Mucosa of descending colon (tissue), 3 donors: ENCODE measurements at regions not wholly inside any gene's neighbourhood (a gene's known extent, or its start where the extent isn't known, plus 50 kb on each side); places are given as distances from the start of the nearest gene placed in this dataset.
A peak's percentile ranks its signal among the peaks of the same experiment; 100 is the strongest.

ENCODE experiments used
- ATAC-seq: fragments of 200-7000 bp; cut with Tn5 transposase; one replicate; pipeline ENCODE4 v1.9.1; 2020; ENCODE audit warnings: mild to moderate bottlenecking, moderate library complexity
- DNase-seq, 3 donors: peaks; one replicate each; pipeline ENCODE4 v3.0.0-alpha.2; 2020
- H3K36me3 ChIP-seq: fragments of 200-600 bp; one replicate; pipeline ENCODE4 v1.8.0; 2021; ENCODE audit warnings: low read depth, mild to moderate bottlenecking
- H3K4me1 ChIP-seq: fragments of 200-600 bp; one replicate; pipeline ENCODE4 v1.8.0; 2021; ENCODE audit warnings: low read depth, mild to moderate bottlenecking
- H3K4me3 ChIP-seq: fragments of 200-600 bp; one replicate; pipeline ENCODE4 v1.8.0; 2021; ENCODE audit warnings: mild to moderate bottlenecking
- H3K9me3 ChIP-seq: fragments of 200-600 bp; one replicate; pipeline ENCODE4 v1.8.0; 2021; ENCODE audit warnings: mild to moderate bottlenecking
- intact Hi-C, 2 donors: fragments of 100-400 bp; cut with DNase I in 1 of 2; cut with micrococcal nuclease in 1 of 2; formaldehyde crosslinking; loops; one replicate each; pipeline versions ENCODE4 v1.11.0 to v1.11.1; 2022; cut with DNase I, micrococcal nuclease
- TF ChIP-seq, protein P1 (sequence below): fragments of 200-600 bp; IDR thresholded peaks from one replicate; pipeline ENCODE4 v1.8.0; 2022; ENCODE audit warnings: antibody characterized with exemption, mild to moderate bottlenecking
- donor health status: DM: no; HTN: no; CAD: no; lungs with moderate emphysema.
- donor health status: DM: no; HTN: no; CAD: no.
- donor health status: DM: no; HTN: yes; CAD: no.

DNA sequence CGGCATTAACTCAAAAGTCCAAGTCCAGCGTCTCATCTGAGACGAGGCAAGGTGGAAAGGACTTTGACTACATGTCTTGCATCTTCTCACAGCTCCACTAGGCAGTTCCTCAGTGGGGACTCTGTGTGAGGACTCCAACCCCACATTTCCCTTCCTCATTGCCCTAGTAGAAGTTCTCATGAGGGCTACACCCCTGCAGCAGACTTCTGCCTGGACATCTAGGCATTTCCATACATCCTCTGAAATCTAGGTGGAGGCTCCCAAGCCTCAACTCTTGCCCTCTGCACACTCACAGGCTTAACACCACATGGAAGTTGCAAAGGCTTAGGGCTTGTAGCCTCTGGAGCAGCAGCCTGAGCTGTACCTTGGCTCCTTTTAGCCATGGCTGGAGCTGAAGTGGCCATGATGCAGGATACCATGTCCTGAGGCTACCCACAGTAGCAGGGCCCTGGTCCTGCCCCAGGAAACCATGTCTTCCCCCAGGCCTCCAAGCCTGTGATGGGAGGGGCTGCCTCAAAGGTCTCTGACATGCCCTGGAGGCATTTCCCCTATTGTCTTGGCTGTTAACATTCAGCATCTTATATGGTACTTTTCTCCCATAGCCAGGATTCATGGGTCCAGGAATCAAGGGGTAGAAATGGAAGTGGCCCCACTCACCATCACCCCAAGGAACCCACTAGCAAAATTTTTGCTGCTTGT is 194.6 kb upstream of the KCNG1 start:
- DNase-seq (no peak), ATAC-seq (no peak)
- intact Hi-C loops = no loop called here
- Histone ChIP-seq H3K4me1 (no peaks in the 10 kb centered on the region), H3K4me3 (no peak overlapping the region), H3K9me3 (peaks cover 13% of the 10 kb centered on the region), H3K36me3 (no peaks in the 10 kb centered on the region)
- TF ChIP-seq, protein P1, sequence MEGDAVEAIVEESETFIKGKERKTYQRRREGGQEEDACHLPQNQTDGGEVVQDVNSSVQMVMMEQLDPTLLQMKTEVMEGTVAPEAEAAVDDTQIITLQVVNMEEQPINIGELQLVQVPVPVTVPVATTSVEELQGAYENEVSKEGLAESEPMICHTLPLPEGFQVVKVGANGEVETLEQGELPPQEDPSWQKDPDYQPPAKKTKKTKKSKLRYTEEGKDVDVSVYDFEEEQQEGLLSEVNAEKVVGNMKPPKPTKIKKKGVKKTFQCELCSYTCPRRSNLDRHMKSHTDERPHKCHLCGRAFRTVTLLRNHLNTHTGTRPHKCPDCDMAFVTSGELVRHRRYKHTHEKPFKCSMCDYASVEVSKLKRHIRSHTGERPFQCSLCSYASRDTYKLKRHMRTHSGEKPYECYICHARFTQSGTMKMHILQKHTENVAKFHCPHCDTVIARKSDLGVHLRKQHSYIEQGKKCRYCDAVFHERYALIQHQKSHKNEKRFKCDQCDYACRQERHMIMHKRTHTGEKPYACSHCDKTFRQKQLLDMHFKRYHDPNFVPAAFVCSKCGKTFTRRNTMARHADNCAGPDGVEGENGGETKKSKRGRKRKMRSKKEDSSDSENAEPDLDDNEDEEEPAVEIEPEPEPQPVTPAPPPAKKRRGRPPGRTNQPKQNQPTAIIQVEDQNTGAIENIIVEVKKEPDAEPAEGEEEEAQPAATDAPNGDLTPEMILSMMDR = no peak

DNA sequence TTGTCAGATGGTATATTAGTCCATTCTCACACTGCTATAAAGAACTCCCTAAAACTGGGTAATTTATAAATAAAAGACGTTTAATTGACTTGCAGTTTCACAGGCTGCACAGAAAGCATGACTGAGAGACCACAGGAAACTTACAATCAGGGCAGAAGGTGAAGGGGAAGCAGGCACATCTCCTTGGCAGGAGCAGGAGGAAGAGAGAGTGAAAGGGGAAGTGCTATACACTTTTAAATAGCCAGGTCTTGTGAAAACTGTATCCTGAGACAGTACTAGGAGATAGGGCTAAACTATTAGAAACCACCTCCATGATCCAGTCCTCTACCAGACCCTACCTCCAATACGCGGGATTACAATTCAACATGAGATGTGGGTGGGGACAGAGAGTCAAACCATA is 193.9 kb upstream of the KCNG1 start:
- no peak for ATAC-seq
- peaks cover 13% of the 10 kb centered on the region for H3K9me3 ChIP-seq
- no peaks in the 10 kb centered on the region for H3K36me3 ChIP-seq
- TF ChIP-seq, protein P1 = no peak
- no peaks in the 10 kb centered on the region for H3K4me1 ChIP-seq
- no peak overlapping the region for H3K4me3 ChIP-seq
- intact Hi-C loops = no loop called here
- no peak for DNase-seq

DNA sequence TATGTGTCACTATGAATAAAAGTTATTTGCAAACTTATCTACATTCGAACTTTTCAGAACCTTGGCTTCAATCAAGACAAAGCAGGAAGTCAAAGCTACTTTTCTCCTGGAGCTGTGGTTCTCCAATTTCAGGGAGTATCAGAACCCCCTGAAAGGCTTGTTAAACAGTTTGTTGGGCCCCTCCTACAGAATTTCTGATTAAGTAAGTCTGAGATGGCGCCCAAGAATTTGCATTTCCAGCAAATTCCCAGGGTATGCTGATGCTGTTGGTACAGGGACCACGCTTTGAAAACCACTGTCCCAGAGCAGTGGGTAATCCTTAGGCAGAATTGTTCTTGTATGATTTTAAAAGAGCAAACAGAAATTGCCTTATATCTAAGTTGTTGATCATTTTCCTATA is 189.9 kb upstream of the KCNG1 start:
- Histone ChIP-seq H3K9me3 (peaks cover 13% of the 10 kb centered on the region), H3K4me1 (no peaks in the 10 kb centered on the region), H3K36me3 (no peaks in the 10 kb centered on the region), H3K4me3 (no peak overlapping the region)
- TF ChIP-seq, protein P1 = no peak
- ATAC-seq (no peak), DNase-seq (no peak)
- intact Hi-C loops = no loop called here

DNA sequence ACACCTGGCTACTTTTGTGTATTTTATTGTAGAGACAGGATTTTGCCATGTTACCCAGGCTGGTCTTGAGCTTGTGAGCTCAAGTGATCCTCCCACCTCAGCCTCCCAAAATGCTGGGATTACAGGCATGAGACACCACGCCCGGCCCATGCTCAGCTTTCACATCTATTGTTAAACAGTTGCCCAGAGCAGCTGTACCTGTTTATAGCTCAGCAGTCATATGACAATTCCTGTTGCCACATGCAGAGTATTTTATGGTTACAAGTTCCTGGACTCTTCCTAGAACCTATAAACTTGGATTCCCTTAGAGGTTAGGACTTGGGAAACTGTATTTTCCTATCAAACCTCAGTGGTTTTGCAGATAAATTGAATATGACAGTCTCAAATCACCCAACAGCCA is 188.3 kb upstream of the KCNG1 start:
- Histone ChIP-seq H3K4me1 (no peaks in the 10 kb centered on the region), H3K36me3 (no peaks in the 10 kb centered on the region), H3K4me3 (no peak overlapping the region), H3K9me3 (no peaks in the 10 kb centered on the region)
- TF ChIP-seq, protein P1 = no peak
- ATAC-seq = peak; percentile 98
- DNase-seq = peak in 2 of 3 donors; percentile 44 to 48
- intact Hi-C loops = no loop called here

GRCh38 chr20:51210084-51210483 is 187.2 kb upstream of the KCNG1 start:
- TF ChIP-seq, protein P1 = no peak
- no peaks in the 10 kb centered on the region for H3K36me3 ChIP-seq
- no peak overlapping the region for H3K4me3 ChIP-seq
- H3K4me1 ChIP-seq = no peaks in the 10 kb centered on the region
- ATAC-seq = no peak
- DNase-seq = no peak
- intact Hi-C loops = no loop called here
- H3K9me3 ChIP-seq = no peaks in the 10 kb centered on the region

DNA sequence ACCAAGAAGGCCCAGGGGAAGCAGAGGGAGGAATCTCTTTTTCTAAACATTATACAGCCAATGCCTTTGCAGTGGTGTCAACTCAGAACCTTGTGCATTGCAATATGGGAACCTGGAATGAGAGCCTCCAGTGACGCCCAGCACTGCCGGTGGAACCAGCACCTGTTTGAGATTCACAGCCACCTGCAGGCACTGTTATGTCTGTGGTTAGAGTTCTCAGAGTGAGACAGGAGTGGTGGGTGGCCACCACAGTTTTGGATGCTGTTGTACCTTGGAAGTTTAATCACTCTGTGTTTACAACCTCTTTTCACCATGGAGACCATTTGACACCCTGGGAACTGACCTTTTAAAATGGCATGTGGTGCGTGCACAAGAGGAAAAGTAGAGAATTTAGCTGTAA is 185.3 kb upstream of the KCNG1 start:
- Histone ChIP-seq H3K9me3 (no peaks in the 10 kb centered on the region), H3K4me1 (no peaks in the 10 kb centered on the region), H3K4me3 (no peak overlapping the region), H3K36me3 (no peaks in the 10 kb centered on the region)
- no peak for DNase-seq
- intact Hi-C loops = no loop called here
- ATAC-seq = no peak
- TF ChIP-seq, protein P1 = no peak
